ENCODE measurements at regions not wholly inside any gene's neighbourhood (a gene's known extent, or its start where the extent isn't known, plus 50 kb on each side); places are given as distances from the start of the nearest gene placed in this dataset.

- TF ChIP-seq, protein P1, sequence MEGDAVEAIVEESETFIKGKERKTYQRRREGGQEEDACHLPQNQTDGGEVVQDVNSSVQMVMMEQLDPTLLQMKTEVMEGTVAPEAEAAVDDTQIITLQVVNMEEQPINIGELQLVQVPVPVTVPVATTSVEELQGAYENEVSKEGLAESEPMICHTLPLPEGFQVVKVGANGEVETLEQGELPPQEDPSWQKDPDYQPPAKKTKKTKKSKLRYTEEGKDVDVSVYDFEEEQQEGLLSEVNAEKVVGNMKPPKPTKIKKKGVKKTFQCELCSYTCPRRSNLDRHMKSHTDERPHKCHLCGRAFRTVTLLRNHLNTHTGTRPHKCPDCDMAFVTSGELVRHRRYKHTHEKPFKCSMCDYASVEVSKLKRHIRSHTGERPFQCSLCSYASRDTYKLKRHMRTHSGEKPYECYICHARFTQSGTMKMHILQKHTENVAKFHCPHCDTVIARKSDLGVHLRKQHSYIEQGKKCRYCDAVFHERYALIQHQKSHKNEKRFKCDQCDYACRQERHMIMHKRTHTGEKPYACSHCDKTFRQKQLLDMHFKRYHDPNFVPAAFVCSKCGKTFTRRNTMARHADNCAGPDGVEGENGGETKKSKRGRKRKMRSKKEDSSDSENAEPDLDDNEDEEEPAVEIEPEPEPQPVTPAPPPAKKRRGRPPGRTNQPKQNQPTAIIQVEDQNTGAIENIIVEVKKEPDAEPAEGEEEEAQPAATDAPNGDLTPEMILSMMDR (IDR thresholded peaks at IDR 0.05), result no peak
- no peak for TF ChIP-seq POLR2A (IDR thresholded peaks at IDR 0.05)
Observed at GRCh38 chr2:72036173-72036545, 111.5 kb downstream of the CYP26B1 start.

All from Peyer's patch (tissue), 4 donors.